Smooth muscle cell (in vitro differentiated cells): ENCODE measurements at regions not wholly inside any gene's neighbourhood (a gene's known extent, or its start where the extent isn't known, plus 50 kb on each side); places are given as distances from the start of the nearest gene placed in this dataset.
"Not testable (repeated sequence)": the region's sequence is repeated elsewhere in the genome, so short reads cannot be mapped to it uniquely, and the experiment has no call there.

Source experiments
- DNase-seq: peaks from one replicate; lab custom pipeline; 2025; ENCODE audit not compliant: unreplicated experiment; lab: John Stamatoyannopoulos, UW
- H2AFZ ChIP-seq: fragments of 200-600 bp; sonication (generic); 2 replicates; pipeline ENCODE4 v1.6.0; 2016; ENCODE audit warnings: antibody characterized with exemption, low read depth, mild to moderate bottlenecking
- H3F3A ChIP-seq: fragments of 200-600 bp; sonication (generic); 2 replicates; pipeline ENCODE4 v1.6.0; 2017; ENCODE audit warnings: antibody characterized with exemption, low read depth
- H3K27ac ChIP-seq: fragments of 200-600 bp; sonication (generic); 2 replicates; pipeline ENCODE4 v1.5.1; 2016; ENCODE audit warnings: low read depth, mild to moderate bottlenecking
- H3K27me3 ChIP-seq: fragments of 200-600 bp; sonication (generic); 2 replicates; pipeline ENCODE4 v1.6.1; 2016; ENCODE audit warnings: low read depth, mild to moderate bottlenecking
- H3K36me3 ChIP-seq: fragments of 200-600 bp; sonication (generic); 2 replicates; pipeline ENCODE4 v1.5.1; 2016; ENCODE audit warnings: low read depth
- H3K4me1 ChIP-seq: fragments of 200-600 bp; sonication (generic); 2 replicates; pipeline ENCODE4 v1.5.1; 2016; ENCODE audit warnings: low read depth
- H3K4me2 ChIP-seq: fragments of 200-600 bp; sonication (generic); 2 replicates; pipeline ENCODE4 v1.6.0; 2016; ENCODE audit warnings: mild to moderate bottlenecking
- H3K4me3 ChIP-seq: fragments of 200-600 bp; sonication (generic); 2 replicates; pipeline ENCODE4 v1.5.1; 2016; ENCODE audit warnings: mild to moderate bottlenecking
- H3K79me2 ChIP-seq: fragments of 200-600 bp; sonication (generic); 2 replicates; pipeline ENCODE4 v1.6.0; 2016; ENCODE audit warnings: low read depth, mild to moderate bottlenecking
- H3K9ac ChIP-seq: fragments of 200-600 bp; sonication (generic); 2 replicates; pipeline ENCODE4 v1.6.0; 2016; ENCODE audit warnings: low read depth
- H3K9me3 ChIP-seq: fragments of 200-600 bp; sonication (generic); replicated peaks from 2 replicates; pipeline ENCODE4 v1.5.1; 2016; ENCODE audit warnings: low read depth
- H4K20me1 ChIP-seq: fragments of 200-600 bp; sonication (generic); 2 replicates; pipeline ENCODE4 v1.6.0; 2016; ENCODE audit warnings: low read depth
- CTCF ChIP-seq: fragments of 200-600 bp; sonication (generic); IDR thresholded peaks from 2 replicates; pipeline ENCODE4 v1.5.1; 2017; ENCODE audit warnings: borderline replicate concordance, mild to moderate bottlenecking, antibody characterized with exemption; ENCODE audit not compliant: insufficient read depth, poor library complexity, severe bottlenecking
- WGBS: methylation state at CpG from one replicate; pipeline ENCODE4 v1.1.7; 2016; ENCODE audit warnings: low lambda C conversion rate; 5-methylcytosine and 5-hydroxymethylcytosine counted together

GRCh38 chr10:60531006-60531405 lies 141.3 kb upstream of the ANK3 start:
- Histone ChIP-seq H3K9me3 (no peaks in the 10 kb centered on the region), H3K27me3 (no peaks in the 10 kb centered on the region), H3K4me1 (no peaks in the 10 kb centered on the region), H4K20me1 (no peaks in the 10 kb centered on the region), H2AFZ (no peak overlapping the region), H3K36me3 (no peaks in the 10 kb centered on the region), H3K4me3 (no peak overlapping the region), H3K79me2 (no peaks in the 10 kb centered on the region), H3K4me2 (no peak overlapping the region), H3F3A (no peaks in the 10 kb centered on the region), H3K27ac (no peak overlapping the region), H3K9ac (no peak overlapping the region)
- DNase-seq, result no peak
- WGBS, result 96% methylated on average over 2 of the region's 2 CpGs
- TF ChIP-seq CTCF, result no peak

GRCh38 chr10:60527676-60528075 lies 138.0 kb upstream of the ANK3 start:
- Histone ChIP-seq H3K9ac (no peak overlapping the region), H3K79me2 (no peaks in the 10 kb centered on the region), H2AFZ (no peak overlapping the region), H3K36me3 (no peaks in the 10 kb centered on the region), H3K4me2 (no peak overlapping the region), H3K9me3 (no peaks in the 10 kb centered on the region), H3K27ac (no peak overlapping the region), H3F3A (no peaks in the 10 kb centered on the region), H3K4me1 (no peaks in the 10 kb centered on the region), H4K20me1 (no peaks in the 10 kb centered on the region), H3K27me3 (no peaks in the 10 kb centered on the region), H3K4me3 (no peak overlapping the region)
- DNase-seq, result no peak
- WGBS, result 95% methylated on average over 2 of the region's 2 CpGs
- no peak for TF ChIP-seq CTCF

- peak overlapping the region; percentile 28 for H3K27ac ChIP-seq
- H4K20me1 ChIP-seq, result no peaks in the 10 kb centered on the region
- peak overlapping the region; percentile 34 for H3K4me2 ChIP-seq
- 73% methylated on average over 9 of the region's 9 CpGs for WGBS
- no peaks in the 10 kb centered on the region for H3K9me3 ChIP-seq
- no peak overlapping the region for H3K9ac ChIP-seq
- no peaks in the 10 kb centered on the region for H3K27me3 ChIP-seq
- H3K4me3 ChIP-seq, result no peak overlapping the region
- H3K36me3 ChIP-seq, result no peaks in the 10 kb centered on the region
- H3F3A ChIP-seq, result no peaks in the 10 kb centered on the region
- no peaks in the 10 kb centered on the region for H3K79me2 ChIP-seq
- no peak for DNase-seq
- no peak overlapping the region for H2AFZ ChIP-seq
- no peaks in the 10 kb centered on the region for H3K4me1 ChIP-seq
- no peak for TF ChIP-seq CTCF
These were observed 136.3 kb upstream of the ANK3 start for GRCh38 chr10:60525716-60526585.

- Histone ChIP-seq H3K79me2 (no peaks in the 10 kb centered on the region), H3K27me3 (no peaks in the 10 kb centered on the region), H4K20me1 (no peaks in the 10 kb centered on the region), H3K4me2 (no peak overlapping the region), H3K9me3 (no peaks in the 10 kb centered on the region), H3K36me3 (no peaks in the 10 kb centered on the region), H3K27ac (no peak overlapping the region), H3F3A (no peaks in the 10 kb centered on the region), H3K4me3 (no peak overlapping the region), H2AFZ (no peak overlapping the region), H3K4me1 (no peaks in the 10 kb centered on the region), H3K9ac (no peak overlapping the region)
- 53% methylated on average over 4 of the region's 4 CpGs for WGBS
- no peak for DNase-seq
- no peak for TF ChIP-seq CTCF
These were observed 134.9 kb upstream of the ANK3 start for GRCh38 chr10:60524541-60524940.

- H3K4me3 ChIP-seq, H3K79me2 ChIP-seq, H3K9ac ChIP-seq, H2AFZ ChIP-seq, H3K36me3 ChIP-seq, H3K27ac ChIP-seq, H3K4me1 ChIP-seq, DNase-seq, H3F3A ChIP-seq, H4K20me1 ChIP-seq, H3K9me3 ChIP-seq, H3K27me3 ChIP-seq, H3K4me2 ChIP-seq: not testable (repeated sequence)
- 100% methylated on average over 1 of the region's 4 CpGs for WGBS
These were observed 133.7 kb upstream of the ANK3 start for GRCh38 chr10:60523371-60523770.
